Left ventricle myocardium inferior (tissue), 1 donor: ENCODE measurements at regions not wholly inside any gene's neighbourhood (a gene's known extent, or its start where the extent isn't known, plus 50 kb on each side); places are given as distances from the start of the nearest gene placed in this dataset.

Experiments
- DNase-seq: peaks from one replicate; pipeline ENCODE4 v3.0.0-alpha.2; 2020
- H3K27ac ChIP-seq: fragments of 200-600 bp; replicated peaks from 2 replicates; pipeline ENCODE4 v1.8.0; 2021
- H3K27me3 ChIP-seq: fragments of 200-600 bp; 2 replicates; pipeline ENCODE4 v1.8.0; 2021; ENCODE audit warnings: low read depth
- H3K36me3 ChIP-seq: fragments of 200-600 bp; 2 replicates; pipeline ENCODE4 v1.8.0; 2021
- H3K4me1 ChIP-seq: fragments of 200-600 bp; 2 replicates; pipeline ENCODE4 v1.8.0; 2021
- H3K4me3 ChIP-seq: fragments of 200-600 bp; 2 replicates; pipeline ENCODE4 v1.8.0; 2021; ENCODE audit warnings: mild to moderate bottlenecking, moderate library complexity
- H3K9me3 ChIP-seq: fragments of 200-600 bp; replicated peaks from 2 replicates; pipeline ENCODE4 v1.8.0; 2021
- intact Hi-C: fragments of 100-400 bp; cut with micrococcal nuclease; formaldehyde crosslinking; loops from one replicate; pipeline ENCODE4 v1.11.0; 2022
- TF ChIP-seq, protein P1 (sequence below): fragments of 200-600 bp; IDR thresholded peaks from 2 replicates; pipeline ENCODE4 v1.8.0; 2021; ENCODE audit warnings: antibody characterized with exemption, mild to moderate bottlenecking, borderline replicate concordance
- donor health status: DM: no; HTN: yes; CAD: no; lungs with severe emphysema.

DNA sequence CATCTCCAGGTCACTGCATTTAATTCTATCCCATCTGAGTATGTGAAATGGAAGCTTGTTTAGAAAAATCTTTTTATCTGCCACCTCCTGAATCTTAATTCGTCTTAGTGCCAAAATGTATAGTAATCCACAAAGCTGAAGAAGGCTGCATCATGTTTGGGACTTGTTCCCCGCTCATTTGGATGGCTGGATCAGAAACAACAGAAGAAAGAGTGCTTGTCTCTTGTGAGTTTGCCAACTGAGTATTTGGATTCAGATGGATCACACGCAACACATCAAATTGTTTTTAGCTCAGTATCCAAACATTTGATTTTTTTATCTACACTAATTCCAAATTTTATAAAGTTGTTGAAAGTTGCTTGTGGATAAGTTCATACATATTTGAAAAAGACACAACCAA lies 197.2 kb upstream of the PAPPA start:
- no peak overlapping the region for H3K27ac ChIP-seq
- no peak for DNase-seq
- no peaks in the 10 kb centered on the region for H3K27me3 ChIP-seq
- peaks cover 5% of the 10 kb centered on the region for H3K4me1 ChIP-seq
- no peaks in the 10 kb centered on the region for H3K36me3 ChIP-seq
- TF ChIP-seq, protein P1, sequence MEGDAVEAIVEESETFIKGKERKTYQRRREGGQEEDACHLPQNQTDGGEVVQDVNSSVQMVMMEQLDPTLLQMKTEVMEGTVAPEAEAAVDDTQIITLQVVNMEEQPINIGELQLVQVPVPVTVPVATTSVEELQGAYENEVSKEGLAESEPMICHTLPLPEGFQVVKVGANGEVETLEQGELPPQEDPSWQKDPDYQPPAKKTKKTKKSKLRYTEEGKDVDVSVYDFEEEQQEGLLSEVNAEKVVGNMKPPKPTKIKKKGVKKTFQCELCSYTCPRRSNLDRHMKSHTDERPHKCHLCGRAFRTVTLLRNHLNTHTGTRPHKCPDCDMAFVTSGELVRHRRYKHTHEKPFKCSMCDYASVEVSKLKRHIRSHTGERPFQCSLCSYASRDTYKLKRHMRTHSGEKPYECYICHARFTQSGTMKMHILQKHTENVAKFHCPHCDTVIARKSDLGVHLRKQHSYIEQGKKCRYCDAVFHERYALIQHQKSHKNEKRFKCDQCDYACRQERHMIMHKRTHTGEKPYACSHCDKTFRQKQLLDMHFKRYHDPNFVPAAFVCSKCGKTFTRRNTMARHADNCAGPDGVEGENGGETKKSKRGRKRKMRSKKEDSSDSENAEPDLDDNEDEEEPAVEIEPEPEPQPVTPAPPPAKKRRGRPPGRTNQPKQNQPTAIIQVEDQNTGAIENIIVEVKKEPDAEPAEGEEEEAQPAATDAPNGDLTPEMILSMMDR = no peak
- no peak overlapping the region for H3K4me3 ChIP-seq
- H3K9me3 ChIP-seq = no peaks in the 10 kb centered on the region
- intact Hi-C loops = no loop called here

DNA sequence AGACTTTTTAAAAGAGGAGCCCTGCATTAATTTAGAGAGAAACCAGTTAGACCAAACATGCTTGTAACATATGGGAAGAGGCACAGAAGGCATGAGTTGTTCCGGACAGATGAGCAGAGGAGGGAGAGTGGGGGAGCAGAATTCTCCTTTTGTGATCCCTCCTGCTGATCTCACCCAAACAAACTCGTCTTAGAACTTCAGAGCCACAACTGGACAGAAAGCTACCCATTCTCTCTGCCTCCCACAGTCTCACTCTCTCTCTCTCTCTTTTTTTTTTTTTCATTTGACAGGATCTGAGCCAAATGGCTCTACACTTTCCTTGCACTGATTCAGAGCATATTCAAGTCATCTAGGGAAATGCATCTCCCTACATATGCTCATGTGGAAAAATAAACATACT lies 196.0 kb upstream of the PAPPA start:
- Histone ChIP-seq H3K4me3 (no peak overlapping the region), H3K36me3 (no peaks in the 10 kb centered on the region), H3K27ac (no peak overlapping the region), H3K4me1 (peaks cover 1% of the 10 kb centered on the region), H3K27me3 (no peaks in the 10 kb centered on the region), H3K9me3 (peaks cover 3% of the 10 kb centered on the region)
- no peak for DNase-seq
- intact Hi-C loops = no loop called here
- TF ChIP-seq, protein P1 = no peak

DNA sequence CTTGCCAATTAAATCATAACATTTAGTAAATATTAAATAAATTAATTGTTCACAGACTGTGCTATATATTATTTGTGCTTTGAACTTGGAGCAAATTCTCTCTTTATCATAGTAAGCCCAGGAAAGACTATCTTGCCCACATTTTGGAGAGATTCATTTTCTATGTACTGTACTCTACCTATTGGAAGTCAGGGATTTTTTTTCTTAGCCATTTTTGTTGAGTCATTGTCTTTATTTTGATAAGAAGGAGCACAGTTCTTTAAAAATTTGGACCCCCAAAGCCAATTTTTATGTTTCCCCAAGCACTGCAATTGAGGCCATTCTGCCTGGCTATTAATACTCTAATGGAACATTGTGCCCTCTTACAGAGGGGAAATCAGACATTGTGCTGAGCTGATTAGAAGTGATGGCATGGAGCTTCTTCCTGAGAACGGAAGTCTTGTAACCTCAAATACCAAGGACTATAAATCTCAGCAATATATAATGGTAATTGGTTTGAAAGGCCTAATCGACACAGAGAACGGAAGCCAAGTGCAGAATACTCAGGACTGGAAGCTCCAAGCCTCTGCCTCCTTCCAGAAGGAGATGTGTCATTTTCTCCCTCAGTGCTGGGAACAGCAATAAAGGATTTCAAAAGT lies 188.8 kb upstream of the PAPPA start:
- TF ChIP-seq, protein P1 = no peak
- H3K27ac ChIP-seq = no peak overlapping the region
- no peak for DNase-seq
- H3K9me3 ChIP-seq = peaks cover 7% of the 10 kb centered on the region
- H3K27me3 ChIP-seq = no peaks in the 10 kb centered on the region
- H3K4me3 ChIP-seq = no peak overlapping the region
- no peaks in the 10 kb centered on the region for H3K4me1 ChIP-seq
- intact Hi-C loops = no loop called here
- no peaks in the 10 kb centered on the region for H3K36me3 ChIP-seq

DNA sequence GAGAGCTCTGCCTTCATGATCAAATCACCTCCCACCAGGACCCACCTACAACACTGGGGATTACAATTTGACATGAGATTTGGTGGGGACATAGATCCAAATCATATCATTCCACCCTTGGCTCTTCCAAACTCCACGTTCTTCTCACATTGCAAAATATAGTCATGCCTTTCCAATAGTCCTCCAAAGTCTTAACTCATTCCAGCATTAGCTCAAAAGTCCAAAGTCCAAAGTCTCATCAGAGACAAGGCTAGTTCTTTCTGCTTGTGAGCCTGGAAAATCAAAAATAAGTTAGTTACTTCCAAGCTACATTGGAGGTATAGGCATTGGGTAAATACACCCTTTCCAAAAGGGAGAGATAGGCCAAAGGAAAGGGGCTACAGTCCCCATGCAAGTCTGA lies 186.9 kb upstream of the PAPPA start:
- intact Hi-C loops = no loop called here
- H3K4me3 ChIP-seq = no peak overlapping the region
- no peaks in the 10 kb centered on the region for H3K4me1 ChIP-seq
- H3K27me3 ChIP-seq = no peaks in the 10 kb centered on the region
- no peaks in the 10 kb centered on the region for H3K36me3 ChIP-seq
- no peak for DNase-seq
- H3K9me3 ChIP-seq = peaks cover 7% of the 10 kb centered on the region
- TF ChIP-seq, protein P1 = no peak
- no peak overlapping the region for H3K27ac ChIP-seq

DNA sequence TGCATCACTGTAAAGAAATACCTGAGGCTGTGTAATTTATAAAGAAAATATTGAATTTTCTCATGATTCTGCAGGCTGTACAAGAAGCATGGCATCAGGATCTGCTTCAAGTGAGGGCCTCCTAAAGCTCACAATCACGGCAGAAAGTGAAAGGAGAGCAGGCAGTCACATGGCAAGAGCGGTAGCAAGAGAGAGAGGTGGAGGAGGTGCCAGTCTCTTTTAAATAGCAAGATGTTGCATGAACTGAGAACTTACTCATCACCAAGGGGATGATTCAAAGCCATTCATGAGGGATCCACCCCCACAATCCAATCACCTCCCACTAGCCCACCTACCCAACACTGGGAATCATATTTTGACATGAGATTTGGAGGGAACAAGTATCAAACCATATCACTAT lies 184.5 kb upstream of the PAPPA start:
- H3K4me3 ChIP-seq = no peak overlapping the region
- DNase-seq = no peak
- H3K27me3 ChIP-seq = no peaks in the 10 kb centered on the region
- no peak overlapping the region for H3K27ac ChIP-seq
- TF ChIP-seq, protein P1 = no peak
- no peaks in the 10 kb centered on the region for H3K36me3 ChIP-seq
- no peaks in the 10 kb centered on the region for H3K4me1 ChIP-seq
- H3K9me3 ChIP-seq = no peaks in the 10 kb centered on the region
- intact Hi-C loops = no loop called here
